Immature natural killer cell (primary cell): ENCODE measurements at regions not wholly inside any gene's neighbourhood (a gene's known extent, or its start where the extent isn't known, plus 50 kb on each side); places are given as distances from the start of the nearest gene placed in this dataset.

Source experiments
- DNase-seq, 3 donors: peaks; one replicate each; pipeline ENCODE4 v3.0.0; 2022; ENCODE audit warnings: mixed read lengths in 1 of 3
- H3K27ac Mint-ChIP-seq, 6 donors: one replicate each; pipeline ENCODE4 v1.8.0; 2020; ENCODE audit warnings: mixed read lengths in 6 of 6, mild to moderate bottlenecking in 5 of 6, inconsistent platforms in 4 of 6, moderate library complexity in 3 of 6
- H3K27me3 Mint-ChIP-seq, 3 donors: one replicate each; pipeline ENCODE4 v1.8.0; 2020 to 2021; ENCODE audit warnings: low read depth in 3 of 3, mild to moderate bottlenecking in 3 of 3, mixed read lengths in 3 of 3, moderate library complexity in 3 of 3, inconsistent platforms in 1 of 3
- H3K36me3 Mint-ChIP-seq, 3 donors: one replicate each; pipeline ENCODE4 v1.8.0; 2020; ENCODE audit warnings: mixed read lengths in 3 of 3, inconsistent platforms in 2 of 3, mild to moderate bottlenecking in 2 of 3
- H3K4me1 Mint-ChIP-seq, 2 donors: one replicate each; pipeline ENCODE4 v1.8.0; 2020; ENCODE audit warnings: inconsistent platforms in 2 of 2, mild to moderate bottlenecking in 2 of 2, mixed read lengths in 2 of 2, moderate library complexity in 1 of 2
- H3K4me3 Mint-ChIP-seq, 5 donors: one replicate each; pipeline ENCODE4 v1.8.0; 2020; ENCODE audit warnings: mild to moderate bottlenecking in 5 of 5, mixed read lengths in 5 of 5, inconsistent platforms in 3 of 5, moderate library complexity in 3 of 5
- H3K9me3 Mint-ChIP-seq, 6 donors: one replicate each; pipeline ENCODE4 v1.8.0; 2020; ENCODE audit warnings: mild to moderate bottlenecking in 6 of 6, mixed read lengths in 6 of 6, inconsistent platforms in 4 of 6, moderate library complexity in 3 of 6

GRCh38 chr20:34163307-34163706, 51.3 kb upstream of the EIF2S2 start:
- Mint-ChIP-seq H3K27me3 (peaks cover 0 to 1% (median 1%) of the 10 kb centered on the region in 3 donors), H3K4me3 (no peak overlapping the region), H3K4me1 (no peaks in the 10 kb centered on the region), H3K36me3 (no peaks in the 10 kb centered on the region), H3K9me3 (no peaks in the 10 kb centered on the region), H3K27ac (no peak overlapping the region)
- no peak for DNase-seq

DNA sequence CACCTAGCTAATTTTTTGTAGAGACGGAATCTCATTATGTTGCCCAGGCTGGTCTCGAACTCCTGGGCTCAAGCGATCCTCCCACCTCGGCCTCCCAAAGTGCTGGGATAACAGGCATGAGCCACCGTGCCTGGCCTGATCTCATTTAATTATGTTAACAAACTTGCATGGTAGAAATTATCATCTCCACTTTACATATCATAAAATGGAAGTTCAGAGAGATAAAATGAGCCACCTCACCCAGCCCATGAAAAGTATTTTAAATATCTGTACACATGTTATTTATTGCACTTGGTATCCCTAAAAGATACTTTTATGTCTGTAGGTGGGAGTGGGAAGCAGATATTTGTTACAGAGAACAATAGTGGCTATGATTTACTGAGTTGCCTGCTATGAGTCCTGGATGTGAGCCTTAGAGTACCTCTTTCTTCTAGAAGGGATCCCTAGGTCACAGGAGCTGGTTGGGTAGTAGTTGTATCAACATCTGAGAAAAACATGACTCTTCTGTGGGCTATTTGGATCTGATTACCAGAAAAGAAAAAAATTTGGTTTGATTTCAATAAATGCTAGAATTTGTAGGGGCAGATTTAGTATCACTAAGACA, 52.4 kb upstream of the EIF2S2 start:
- Mint-ChIP-seq H3K36me3 (no peaks in the 10 kb centered on the region), H3K9me3 (no peaks in the 10 kb centered on the region), H3K27ac (peak overlapping the region in 1 of 6 donors; percentile 1), H3K27me3 (peaks cover 0 to 2% (median 0%) of the 10 kb centered on the region in 3 donors), H3K4me1 (no peaks in the 10 kb centered on the region), H3K4me3 (no peak overlapping the region)
- DNase-seq, result no peak

- Mint-ChIP-seq H3K27me3 (peaks cover 0 to 2% (median 0%) of the 10 kb centered on the region in 3 donors), H3K27ac (no peak overlapping the region), H3K4me3 (no peak overlapping the region), H3K4me1 (no peaks in the 10 kb centered on the region), H3K9me3 (no peaks in the 10 kb centered on the region), H3K36me3 (no peaks in the 10 kb centered on the region)
- no peak for DNase-seq
Measured at GRCh38 chr20:34165018-34165619, 53.1 kb upstream of the EIF2S2 start.

DNA sequence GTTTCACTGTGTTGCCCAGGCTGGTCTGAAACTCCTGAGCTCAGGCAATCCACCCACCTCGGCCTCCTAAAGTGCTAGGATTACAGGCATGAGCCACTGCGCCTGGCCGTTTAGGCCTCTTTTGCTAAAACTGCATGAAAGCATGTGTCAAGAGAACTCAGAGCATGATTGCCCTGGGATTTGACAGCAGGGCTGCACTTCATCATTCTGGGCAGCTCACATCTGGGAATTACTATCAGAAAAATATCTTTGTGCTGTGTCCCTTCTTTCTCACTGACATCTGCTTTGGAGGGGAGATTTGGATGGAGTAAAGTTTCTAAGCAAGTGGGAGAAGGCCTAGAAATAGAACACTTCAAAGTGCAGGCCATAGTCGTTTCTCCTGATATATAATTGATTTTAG, 59.6 kb upstream of the EIF2S2 start:
- H3K4me3 Mint-ChIP-seq, result no peak overlapping the region
- no peaks in the 10 kb centered on the region for H3K36me3 Mint-ChIP-seq
- no peak overlapping the region for H3K27ac Mint-ChIP-seq
- DNase-seq, result no peak
- no peaks in the 10 kb centered on the region for H3K9me3 Mint-ChIP-seq
- no peaks in the 10 kb centered on the region for H3K4me1 Mint-ChIP-seq
- H3K27me3 Mint-ChIP-seq, result peaks cover 0 to 3% (median 0%) of the 10 kb centered on the region in 3 donors

DNA sequence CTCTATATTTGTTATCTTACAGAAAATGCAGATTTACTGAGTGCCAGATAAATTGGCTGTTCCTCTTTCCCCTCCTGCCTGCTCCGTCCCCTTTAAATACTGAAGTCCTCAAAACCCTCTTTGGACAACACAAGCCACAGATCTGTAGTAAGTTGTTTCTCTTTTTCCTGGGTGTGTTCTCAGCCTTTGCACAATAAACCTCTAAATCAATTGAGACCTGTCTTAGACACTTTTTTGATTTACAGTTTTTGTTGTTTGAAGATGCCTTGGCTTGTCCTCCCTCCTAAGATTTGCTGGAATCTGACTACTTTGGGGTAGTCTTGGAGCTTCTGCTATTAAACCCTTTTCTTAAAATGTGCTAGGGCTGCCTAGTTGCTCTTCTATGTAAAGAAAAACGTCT, 60.9 kb upstream of the EIF2S2 start:
- Mint-ChIP-seq H3K4me1 (no peaks in the 10 kb centered on the region), H3K36me3 (no peaks in the 10 kb centered on the region), H3K27me3 (peaks cover 0 to 5% (median 0%) of the 10 kb centered on the region in 3 donors), H3K27ac (no peak overlapping the region), H3K9me3 (no peaks in the 10 kb centered on the region), H3K4me3 (no peak overlapping the region)
- no peak for DNase-seq

GRCh38 chr20:34175079-34175478, 63.0 kb upstream of the EIF2S2 start:
- peaks cover 0 to 3% (median 0%) of the 10 kb centered on the region in 3 donors for H3K27me3 Mint-ChIP-seq

GRCh38 chr20:34175879-34176278, 63.8 kb upstream of the EIF2S2 start:
- Mint-ChIP-seq H3K4me1 (no peaks in the 10 kb centered on the region), H3K9me3 (no peaks in the 10 kb centered on the region), H3K27me3 (peaks cover 0 to 2% (median 0%) of the 10 kb centered on the region in 3 donors), H3K4me3 (no peak overlapping the region), H3K27ac (no peak overlapping the region), H3K36me3 (no peaks in the 10 kb centered on the region)
- no peak for DNase-seq

More at GRCh38 chr20:34175079-34175478, 63.0 kb upstream of the EIF2S2 start:
- Mint-ChIP-seq H3K36me3 (no peaks in the 10 kb centered on the region), H3K27ac (no peak overlapping the region), H3K4me1 (no peaks in the 10 kb centered on the region), H3K4me3 (no peak overlapping the region), H3K9me3 (no peaks in the 10 kb centered on the region)
- no peak for DNase-seq

DNA sequence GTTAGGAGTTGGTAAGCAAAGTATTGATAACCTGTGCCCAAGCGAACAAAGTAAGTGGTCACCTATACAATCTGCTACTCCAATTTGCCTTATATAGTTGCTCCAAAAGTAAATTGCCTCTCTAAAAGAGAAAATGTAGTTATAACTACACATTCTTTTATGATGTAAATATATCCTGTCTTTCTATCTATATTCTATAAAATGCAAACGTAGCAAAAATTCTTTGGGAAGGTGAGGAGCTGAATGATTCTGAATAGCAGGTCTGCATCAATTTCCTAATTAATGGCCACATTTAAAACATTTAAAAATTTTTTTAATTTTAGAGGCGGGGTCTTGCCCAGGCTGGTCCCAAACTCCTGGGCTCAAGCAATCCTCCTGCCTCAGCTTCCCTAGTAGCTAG, 64.2 kb upstream of the ASIP start:
- no peak overlapping the region for H3K4me3 Mint-ChIP-seq
- H3K4me1 Mint-ChIP-seq, result no peaks in the 10 kb centered on the region
- no peaks in the 10 kb centered on the region for H3K9me3 Mint-ChIP-seq
- H3K27me3 Mint-ChIP-seq, result peaks cover 0 to 2% (median 0%) of the 10 kb centered on the region in 3 donors
- no peaks in the 10 kb centered on the region for H3K36me3 Mint-ChIP-seq
- H3K27ac Mint-ChIP-seq, result no peak overlapping the region
- DNase-seq, result no peak

GRCh38 chr20:34179637-34180360, 61.4 kb upstream of the ASIP start:
- Mint-ChIP-seq H3K9me3 (no peaks in the 10 kb centered on the region), H3K27ac (no peak overlapping the region), H3K4me1 (no peaks in the 10 kb centered on the region), H3K36me3 (no peaks in the 10 kb centered on the region), H3K4me3 (no peak overlapping the region), H3K27me3 (peaks cover 0 to 4% (median 3%) of the 10 kb centered on the region in 3 donors)
- DNase-seq, result no peak

GRCh38 chr20:34180460-34181120, 60.6 kb upstream of the ASIP start:
- peaks cover 0 to 4% (median 3%) of the 10 kb centered on the region in 3 donors for H3K27me3 Mint-ChIP-seq
- H3K4me3 Mint-ChIP-seq, result no peak overlapping the region
- no peaks in the 10 kb centered on the region for H3K36me3 Mint-ChIP-seq
- no peak for DNase-seq
- no peaks in the 10 kb centered on the region for H3K4me1 Mint-ChIP-seq
- no peak overlapping the region for H3K27ac Mint-ChIP-seq
- no peaks in the 10 kb centered on the region for H3K9me3 Mint-ChIP-seq

- H3K36me3 Mint-ChIP-seq, result no peaks in the 10 kb centered on the region
- H3K27ac Mint-ChIP-seq, result no peak overlapping the region
- H3K9me3 Mint-ChIP-seq, result no peaks in the 10 kb centered on the region
- no peak for DNase-seq
- H3K27me3 Mint-ChIP-seq, result peaks cover 0 to 4% (median 3%) of the 10 kb centered on the region in 3 donors
- no peak overlapping the region for H3K4me3 Mint-ChIP-seq
- H3K4me1 Mint-ChIP-seq, result no peaks in the 10 kb centered on the region
Measured at GRCh38 chr20:34181484-34181883, 59.7 kb upstream of the ASIP start.

GRCh38 chr20:34185766-34186620, 55.2 kb upstream of the ASIP start:
- Mint-ChIP-seq H3K9me3 (no peaks in the 10 kb centered on the region), H3K27me3 (peaks cover 0 to 14% (median 3%) of the 10 kb centered on the region in 3 donors), H3K4me1 (no peaks in the 10 kb centered on the region), H3K4me3 (no peak overlapping the region), H3K27ac (no peak overlapping the region), H3K36me3 (no peaks in the 10 kb centered on the region)
- no peak for DNase-seq

DNA sequence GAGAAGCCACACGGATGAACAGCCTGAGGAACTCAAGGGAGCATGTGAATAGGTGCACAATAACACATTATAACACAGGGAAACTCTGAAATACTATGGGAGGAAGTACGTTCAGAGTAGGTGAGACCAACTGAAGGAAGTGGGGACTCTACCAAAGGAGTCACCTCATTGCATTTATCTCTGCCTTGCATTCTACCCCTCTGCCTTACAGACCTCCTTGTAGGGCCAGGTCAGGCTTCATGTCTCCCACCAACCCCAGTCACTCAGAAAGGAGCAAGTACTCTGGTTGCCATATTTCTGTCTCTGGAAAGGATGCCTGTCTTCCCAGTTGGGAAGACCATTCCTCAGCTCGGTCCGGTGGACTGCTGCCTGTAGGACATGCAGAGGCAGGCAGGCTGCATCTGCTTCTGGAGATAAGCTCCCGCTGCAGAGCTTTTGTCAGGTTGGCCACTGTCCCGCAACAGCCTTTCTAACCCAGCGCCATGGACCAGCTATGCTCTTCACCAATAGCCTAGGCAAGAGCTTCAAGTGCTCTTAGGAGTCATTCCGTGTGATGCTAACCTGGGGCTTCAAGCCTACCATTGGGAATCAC, 51.6 kb upstream of the ASIP start:
- H3K27me3 Mint-ChIP-seq, result peaks cover 0 to 13% (median 6%) of the 10 kb centered on the region in 3 donors
- no peak overlapping the region for H3K27ac Mint-ChIP-seq
- no peak for DNase-seq
- no peaks in the 10 kb centered on the region for H3K36me3 Mint-ChIP-seq
- H3K4me1 Mint-ChIP-seq, result no peaks in the 10 kb centered on the region
- no peaks in the 10 kb centered on the region for H3K9me3 Mint-ChIP-seq
- no peak overlapping the region for H3K4me3 Mint-ChIP-seq
